Neuron (in vitro differentiated cells): ENCODE measurements at regions not wholly inside any gene's neighbourhood (a gene's known extent, or its start where the extent isn't known, plus 50 kb on each side); places are given as distances from the start of the nearest gene placed in this dataset.

Source experiments
- H2AFZ ChIP-seq: one replicate; pipeline ENCODE4 v1.6.1; 2013; ENCODE audit warnings: low read depth, mild to moderate bottlenecking, inconsistent platforms, low read length, moderate library complexity
- H3K27me3 ChIP-seq: one replicate; pipeline ENCODE4 v1.6.1; 2013; ENCODE audit warnings: low read length; ENCODE audit not compliant: insufficient read depth
- H3K36me3 ChIP-seq: one replicate; pipeline ENCODE4 v1.6.1; 2013; ENCODE audit warnings: low read length; ENCODE audit not compliant: insufficient read depth
- H3K4me1 ChIP-seq: one replicate; pipeline ENCODE4 v1.6.1; 2013; ENCODE audit warnings: low read length; ENCODE audit not compliant: insufficient read depth
- H3K4me3 ChIP-seq: 2 replicates; pipeline ENCODE4 v1.5.1; 2013; ENCODE audit warnings: mild to moderate bottlenecking, low read length, moderate library complexity
- H3K9me3 ChIP-seq: one replicate; pipeline ENCODE4 v1.6.1; 2013; ENCODE audit warnings: low read length

- H3K9me3 ChIP-seq = no peaks in the 10 kb centered on the region
- H3K4me3 ChIP-seq = no peak overlapping the region
- no peak overlapping the region for H2AFZ ChIP-seq
- no peaks in the 10 kb centered on the region for H3K4me1 ChIP-seq
- peaks cover 10% of the 10 kb centered on the region for H3K27me3 ChIP-seq
- no peaks in the 10 kb centered on the region for H3K36me3 ChIP-seq
Observed at GRCh38 chr11:134637091-134638015, 225.3 kb upstream of the B3GAT1 start.

GRCh38 chr11:134636071-134636470 lies 224.0 kb upstream of the B3GAT1 start:
- peaks cover 5% of the 10 kb centered on the region for H3K27me3 ChIP-seq
- H3K36me3 ChIP-seq = no peaks in the 10 kb centered on the region
- H3K4me1 ChIP-seq = no peaks in the 10 kb centered on the region
- no peak overlapping the region for H3K4me3 ChIP-seq
- H3K9me3 ChIP-seq = no peaks in the 10 kb centered on the region
- H2AFZ ChIP-seq = no peak overlapping the region

GRCh38 chr11:134634897-134635831 lies 223.1 kb upstream of the B3GAT1 start:
- Histone ChIP-seq H3K27me3 (no peaks in the 10 kb centered on the region), H3K4me3 (no peak overlapping the region), H3K36me3 (no peaks in the 10 kb centered on the region), H2AFZ (no peak overlapping the region), H3K4me1 (no peaks in the 10 kb centered on the region), H3K9me3 (no peaks in the 10 kb centered on the region)

DNA sequence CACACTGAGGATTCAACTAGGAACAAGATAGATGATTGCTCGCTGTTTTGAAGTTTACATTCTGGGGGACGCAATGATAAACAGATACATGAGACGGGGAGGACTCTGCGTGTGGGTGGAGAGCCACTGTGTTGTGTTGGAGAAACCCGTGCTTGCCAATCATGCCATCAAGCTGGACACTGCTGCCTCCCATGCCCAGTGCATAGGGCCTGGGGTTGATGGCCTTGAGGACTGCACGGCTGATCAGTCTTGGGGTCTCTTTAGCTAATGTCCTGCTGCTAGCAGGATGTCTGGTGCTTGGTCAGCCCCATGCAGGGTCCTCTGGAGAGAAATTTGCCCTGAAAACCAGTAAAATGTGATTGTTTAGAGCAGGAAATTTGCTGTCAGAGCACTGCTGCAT lies 221.2 kb upstream of the B3GAT1 start:
- Histone ChIP-seq H2AFZ (no peak overlapping the region), H3K36me3 (no peaks in the 10 kb centered on the region), H3K4me3 (no peak overlapping the region), H3K4me1 (no peaks in the 10 kb centered on the region), H3K9me3 (no peaks in the 10 kb centered on the region), H3K27me3 (no peaks in the 10 kb centered on the region)

- Histone ChIP-seq H3K4me1 (no peaks in the 10 kb centered on the region), H3K4me3 (no peak overlapping the region), H3K9me3 (no peaks in the 10 kb centered on the region), H2AFZ (no peak overlapping the region), H3K36me3 (no peaks in the 10 kb centered on the region), H3K27me3 (no peaks in the 10 kb centered on the region)
Observed at GRCh38 chr11:134632347-134633119, 220.5 kb upstream of the B3GAT1 start.

- no peaks in the 10 kb centered on the region for H3K36me3 ChIP-seq
- H3K4me3 ChIP-seq = no peak overlapping the region
Observed at GRCh38 chr11:134630861-134631260, 218.8 kb upstream of the B3GAT1 start.

GRCh38 chr11:134628426-134628825 lies 216.4 kb upstream of the B3GAT1 start:
- no peak overlapping the region for H3K4me3 ChIP-seq
- no peaks in the 10 kb centered on the region for H3K9me3 ChIP-seq
- no peaks in the 10 kb centered on the region for H3K4me1 ChIP-seq
- H3K36me3 ChIP-seq = no peaks in the 10 kb centered on the region
- H3K27me3 ChIP-seq = peaks cover 5% of the 10 kb centered on the region
- no peak overlapping the region for H2AFZ ChIP-seq

More at GRCh38 chr11:134630861-134631260, 218.8 kb upstream of the B3GAT1 start:
- Histone ChIP-seq H3K27me3 (no peaks in the 10 kb centered on the region), H3K9me3 (no peaks in the 10 kb centered on the region), H2AFZ (no peak overlapping the region), H3K4me1 (no peaks in the 10 kb centered on the region)

GRCh38 chr11:134626032-134626431 lies 214.0 kb upstream of the B3GAT1 start:
- no peaks in the 10 kb centered on the region for H3K9me3 ChIP-seq
- H3K27me3 ChIP-seq = peaks cover 5% of the 10 kb centered on the region
- H2AFZ ChIP-seq = no peak overlapping the region
- no peaks in the 10 kb centered on the region for H3K4me1 ChIP-seq
- H3K4me3 ChIP-seq = no peak overlapping the region
- H3K36me3 ChIP-seq = no peaks in the 10 kb centered on the region

DNA sequence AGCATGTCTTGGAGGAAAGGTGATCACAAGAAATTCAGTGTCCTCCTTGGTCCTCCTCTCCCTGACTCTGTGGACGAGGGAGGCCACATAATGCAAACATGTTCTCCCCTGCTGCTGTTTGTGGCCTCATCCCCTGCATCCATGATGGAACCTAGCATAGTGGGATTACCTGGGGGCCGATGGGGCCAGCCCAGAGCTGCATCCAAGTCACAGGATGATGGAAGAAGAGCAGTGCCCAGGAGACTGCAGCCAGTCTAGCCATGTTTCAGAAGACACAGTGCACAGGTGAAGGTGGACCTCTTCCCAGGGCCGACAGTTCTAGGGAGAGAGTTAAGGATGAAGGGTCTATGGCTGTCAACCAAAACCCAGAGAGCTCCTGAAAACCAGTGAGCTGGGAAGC lies 213.6 kb upstream of the B3GAT1 start:
- H2AFZ ChIP-seq = no peak overlapping the region
- H3K4me1 ChIP-seq = no peaks in the 10 kb centered on the region
- H3K36me3 ChIP-seq = no peaks in the 10 kb centered on the region
- no peaks in the 10 kb centered on the region for H3K9me3 ChIP-seq
- no peak overlapping the region for H3K4me3 ChIP-seq
- peaks cover 5% of the 10 kb centered on the region for H3K27me3 ChIP-seq

DNA sequence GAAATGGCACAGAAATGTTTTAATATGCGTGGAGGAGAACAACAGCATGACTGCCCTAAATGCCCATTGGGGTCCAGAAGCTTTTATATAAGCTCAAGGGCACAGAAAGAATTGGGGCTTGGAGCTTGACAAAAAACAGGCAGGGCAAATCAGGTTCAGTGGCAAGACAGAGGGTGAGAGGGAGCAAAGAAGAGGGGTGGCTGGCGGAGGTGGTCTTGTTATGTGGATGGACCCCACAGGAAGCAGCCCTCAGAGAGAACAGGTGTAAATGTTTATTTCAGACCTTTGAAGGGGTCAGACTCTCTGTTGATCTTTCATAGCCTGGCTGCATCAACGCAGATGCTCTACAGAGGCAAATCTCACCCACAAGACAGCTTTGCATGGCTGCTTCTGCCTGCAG lies 213.1 kb upstream of the B3GAT1 start:
- no peaks in the 10 kb centered on the region for H3K36me3 ChIP-seq
- H3K9me3 ChIP-seq = no peaks in the 10 kb centered on the region
- H2AFZ ChIP-seq = no peak overlapping the region
- H3K4me3 ChIP-seq = no peak overlapping the region
- peaks cover 5% of the 10 kb centered on the region for H3K27me3 ChIP-seq
- no peaks in the 10 kb centered on the region for H3K4me1 ChIP-seq

- Histone ChIP-seq H3K27me3 (peaks cover 5% of the 10 kb centered on the region), H2AFZ (no peak overlapping the region), H3K4me1 (no peaks in the 10 kb centered on the region), H3K36me3 (no peaks in the 10 kb centered on the region), H3K4me3 (no peak overlapping the region), H3K9me3 (no peaks in the 10 kb centered on the region)
Observed at GRCh38 chr11:134624166-134624920, 212.3 kb upstream of the B3GAT1 start.

DNA sequence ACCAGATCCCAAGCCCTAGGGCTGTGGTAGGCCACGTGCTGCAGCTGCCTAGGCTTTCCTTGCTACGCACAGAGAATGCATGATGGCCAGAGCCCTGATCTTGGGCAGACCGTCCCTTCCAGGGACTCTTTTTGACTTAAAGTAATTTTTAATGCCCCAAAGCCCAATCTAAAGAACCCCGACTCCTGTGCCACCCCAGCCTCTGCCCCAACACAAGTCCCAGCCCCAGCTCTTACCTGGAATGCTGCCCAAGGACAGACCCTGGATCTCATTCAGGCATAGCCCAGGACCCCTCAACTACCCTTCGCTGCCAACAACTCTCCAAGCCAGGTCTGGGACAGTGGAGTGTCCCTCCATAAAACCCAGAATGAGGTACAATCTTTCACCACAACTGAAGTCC lies 211.7 kb upstream of the B3GAT1 start:
- Histone ChIP-seq H3K27me3 (peaks cover 5% of the 10 kb centered on the region), H3K36me3 (no peaks in the 10 kb centered on the region), H3K9me3 (no peaks in the 10 kb centered on the region), H3K4me1 (no peaks in the 10 kb centered on the region), H3K4me3 (no peak overlapping the region), H2AFZ (no peak overlapping the region)
